ENCODE measurements at regions not wholly inside any gene's neighbourhood (a gene's known extent, or its start where the extent isn't known, plus 50 kb on each side); places are given as distances from the start of the nearest gene placed in this dataset.

GRCh38 chr3:176513604-176514003 is 683.7 kb downstream of the TBL1XR1 start:
- no peak for DNase-seq (ENCODE audit: low read depth)
- Histone ChIP-seq H3K4me3 (ENCODE audit: low read depth, low read length) (no peak overlapping the region), H3K36me3 (ENCODE audit: control insufficient read depth, insufficient read depth, low read length) (no peaks in the 10 kb centered on the region), H3K27me3 (ENCODE audit: control insufficient read depth, insufficient read depth, low read length) (no peaks in the 10 kb centered on the region)
- TF ChIP-seq CTCF (IDR thresholded peaks at IDR 0.05; ENCODE audit: insufficient read depth, low read length, poor library complexity, severe bottlenecking): no peak

DNA sequence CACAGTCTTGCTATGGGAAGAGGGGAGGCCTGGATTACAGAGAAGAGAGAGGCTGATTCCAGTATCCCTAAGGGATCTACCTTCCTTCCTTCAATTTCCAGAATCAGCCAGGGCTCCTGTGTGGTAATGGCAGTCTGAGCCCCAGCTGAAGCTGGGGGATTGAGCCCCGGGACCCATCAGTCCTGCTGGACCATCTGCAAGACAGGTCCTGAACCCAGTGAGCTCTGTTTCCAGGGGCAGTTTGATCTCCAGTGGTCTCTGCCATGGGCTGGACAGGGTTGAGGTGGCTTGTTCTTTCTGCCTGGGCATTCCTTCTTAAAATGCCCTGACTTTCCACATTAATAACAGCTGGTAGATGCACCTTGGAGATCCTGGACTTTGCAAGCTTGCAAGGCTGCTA is 685.2 kb downstream of the TBL1XR1 start:
- no peak for TF ChIP-seq CTCF (IDR thresholded peaks at IDR 0.05; ENCODE audit: insufficient read depth, low read length, poor library complexity, severe bottlenecking)
- H3K36me3 ChIP-seq (ENCODE audit: control insufficient read depth, insufficient read depth, low read length): no peaks in the 10 kb centered on the region
- no peak for DNase-seq (ENCODE audit: low read depth)
- no peaks in the 10 kb centered on the region for H3K27me3 ChIP-seq (ENCODE audit: control insufficient read depth, insufficient read depth, low read length)
- H3K4me3 ChIP-seq (ENCODE audit: low read depth, low read length): no peak overlapping the region

GRCh38 chr3:176510097-176510496 is 687.2 kb downstream of the TBL1XR1 start:
- TF ChIP-seq CTCF (IDR thresholded peaks at IDR 0.05; ENCODE audit: insufficient read depth, low read length, poor library complexity, severe bottlenecking): no peak
- no peaks in the 10 kb centered on the region for H3K36me3 ChIP-seq (ENCODE audit: control insufficient read depth, insufficient read depth, low read length)
- no peak for DNase-seq (ENCODE audit: low read depth)
- H3K4me3 ChIP-seq (ENCODE audit: low read depth, low read length): no peak overlapping the region
- no peaks in the 10 kb centered on the region for H3K27me3 ChIP-seq (ENCODE audit: control insufficient read depth, insufficient read depth, low read length)

- no peak for DNase-seq (ENCODE audit: low read depth)
- Histone ChIP-seq H3K36me3 (ENCODE audit: control insufficient read depth, insufficient read depth, low read length) (no peaks in the 10 kb centered on the region), H3K4me3 (ENCODE audit: low read depth, low read length) (no peak overlapping the region), H3K27me3 (ENCODE audit: control insufficient read depth, insufficient read depth, low read length) (no peaks in the 10 kb centered on the region)
- TF ChIP-seq CTCF (IDR thresholded peaks at IDR 0.05; ENCODE audit: insufficient read depth, low read length, poor library complexity, severe bottlenecking): no peak
Measured at GRCh38 chr3:176505878-176506621, 691.2 kb downstream of the TBL1XR1 start.

DNA sequence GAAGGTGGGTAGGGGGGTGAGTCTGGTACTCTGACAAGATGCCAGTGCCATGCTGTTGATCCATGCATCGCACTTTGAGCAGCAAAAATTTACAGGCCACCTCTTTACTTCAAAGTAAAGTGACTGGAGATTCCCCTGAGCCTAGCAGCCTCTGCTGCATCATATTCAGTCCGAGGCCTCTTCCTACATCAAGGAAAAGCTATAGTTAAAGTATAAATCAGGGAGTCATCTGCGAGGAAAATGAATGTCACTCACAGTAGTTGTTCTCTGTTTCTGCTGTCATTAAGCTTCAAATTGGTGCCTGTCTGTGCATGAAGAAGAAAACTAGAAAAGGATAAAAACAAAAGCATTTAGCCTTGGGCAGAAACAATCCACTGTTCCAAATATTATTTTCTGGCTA is 706.2 kb downstream of the TBL1XR1 start:
- no peak for DNase-seq (ENCODE audit: low read depth)
- TF ChIP-seq CTCF (IDR thresholded peaks at IDR 0.05; ENCODE audit: insufficient read depth, low read length, poor library complexity, severe bottlenecking): no peak
- Histone ChIP-seq H3K4me3 (ENCODE audit: low read depth, low read length) (no peak overlapping the region), H3K36me3 (ENCODE audit: control insufficient read depth, insufficient read depth, low read length) (no peaks in the 10 kb centered on the region), H3K27me3 (ENCODE audit: control insufficient read depth, insufficient read depth, low read length) (no peaks in the 10 kb centered on the region)

DNA sequence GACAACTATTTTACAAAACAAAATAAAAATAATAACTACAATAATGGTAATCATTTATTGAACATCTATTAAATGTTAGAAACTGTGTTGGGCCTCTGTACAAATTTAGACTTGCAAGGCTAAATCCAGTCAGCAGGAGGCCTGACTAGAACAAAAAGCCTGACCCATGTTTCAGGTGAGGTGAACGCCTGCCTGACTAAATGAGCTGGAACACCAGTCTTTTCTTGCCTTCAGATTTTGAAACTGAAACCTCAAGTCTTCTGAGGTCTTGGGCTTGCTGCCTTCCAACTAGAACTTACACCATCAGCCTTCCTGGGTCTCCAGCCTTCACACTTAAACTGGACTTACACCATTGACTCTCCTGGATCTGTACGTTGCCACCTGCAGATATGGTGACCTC is 706.9 kb downstream of the TBL1XR1 start:
- TF ChIP-seq CTCF (IDR thresholded peaks at IDR 0.05; ENCODE audit: insufficient read depth, low read length, poor library complexity, severe bottlenecking): no peak
- DNase-seq (ENCODE audit: low read depth): no peak
- Histone ChIP-seq H3K27me3 (ENCODE audit: control insufficient read depth, insufficient read depth, low read length) (no peaks in the 10 kb centered on the region), H3K36me3 (ENCODE audit: control insufficient read depth, insufficient read depth, low read length) (no peaks in the 10 kb centered on the region), H3K4me3 (ENCODE audit: low read depth, low read length) (no peak overlapping the region)

Data from kidney epithelial cell (primary cell).